Astrocyte (in vitro differentiated cells and primary cell): ENCODE measurements at regions not wholly inside any gene's neighbourhood (a gene's known extent, or its start where the extent isn't known, plus 50 kb on each side); places are given as distances from the start of the nearest gene placed in this dataset.

Experiments
- CTCF ChIP-seq: IDR thresholded peaks from 2 replicates; pipeline ENCODE4 v1.5.1; 2011; ENCODE audit warnings: low read depth, mild to moderate bottlenecking, inconsistent platforms, low read length, moderate library complexity; ENCODE audit not compliant: insufficient read depth
- EZH2 ChIP-seq: IDR thresholded peaks from 2 replicates; pipeline ENCODE4 v1.6.1; 2012; ENCODE audit warnings: mild to moderate bottlenecking, low read length, inconsistent platforms; ENCODE audit not compliant: insufficient read depth

GRCh38 chr5:17816944-17817343 lies 182.7 kb downstream of the TAF11L14 start:
- TF ChIP-seq EZH2: no peak
- TF ChIP-seq CTCF: no peak
